HG03135 (cell line): ENCODE measurements at regions not wholly inside any gene's neighbourhood (a gene's known extent, or its start where the extent isn't known, plus 50 kb on each side); places are given as distances from the start of the nearest gene placed in this dataset.

Source experiments
- ATAC-seq: cut with Tn5 transposase; IDR thresholded peaks from one replicate; pipeline ENCODE4 v1.9.1; 2021; ENCODE audit warnings: mild to moderate bottlenecking, moderate library complexity; ENCODE audit not compliant: unreplicated experiment

DNA sequence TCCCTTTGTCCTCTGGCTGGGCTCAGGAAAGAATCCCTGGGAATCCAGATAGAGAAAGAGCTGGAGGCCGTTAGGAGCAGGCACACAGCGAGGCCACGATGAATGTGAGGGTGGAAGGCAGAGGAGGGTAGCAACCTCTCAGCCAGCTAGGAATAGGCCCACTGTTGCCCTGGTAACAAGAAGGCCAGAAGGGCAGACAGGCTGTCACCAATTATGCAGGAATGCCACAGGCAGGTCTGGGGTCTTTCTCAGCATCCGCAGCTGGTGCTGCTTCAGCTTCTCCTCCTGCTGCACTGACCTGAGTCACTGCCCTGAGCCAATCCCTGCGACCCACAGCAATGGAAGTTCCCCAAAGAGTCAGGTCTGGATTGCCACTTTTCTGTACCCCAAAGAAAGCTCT is 62.8 kb upstream of the C3orf80 start:
- no peak for ATAC-seq

DNA sequence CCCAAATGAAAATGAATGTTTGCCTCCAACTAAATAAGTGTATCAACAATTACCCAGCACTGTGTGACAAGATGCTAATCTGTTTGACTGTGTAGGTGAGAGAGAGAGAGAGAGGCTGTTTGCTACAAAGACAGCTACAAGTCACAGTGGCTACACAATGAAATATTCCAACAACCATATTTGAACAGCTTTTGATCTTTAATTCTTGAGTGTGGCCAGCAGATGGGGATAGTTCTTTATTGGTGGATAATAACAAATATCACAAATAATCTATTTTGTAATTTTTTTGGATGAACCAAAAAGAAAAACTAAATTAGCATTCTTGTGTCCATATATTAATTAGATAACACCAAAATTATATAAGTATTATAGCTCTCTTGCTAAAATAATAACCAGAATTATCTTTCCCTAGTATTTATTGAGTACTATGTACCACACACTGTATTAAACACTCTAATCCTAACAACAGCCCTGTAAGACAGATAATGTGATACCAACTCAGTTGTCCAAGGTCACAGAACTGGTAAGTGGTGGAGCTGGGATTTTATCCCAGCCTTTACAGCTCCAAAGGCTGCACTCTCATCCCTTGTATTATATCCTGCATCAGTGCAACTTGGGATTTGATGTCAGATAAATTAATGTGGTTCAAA is 61.9 kb upstream of the C3orf80 start:
- no peak for ATAC-seq

- ATAC-seq: no peak
Measured at GRCh38 chr3:160168246-160168645, 57.0 kb upstream of the C3orf80 start.

- no peak for ATAC-seq
Measured at GRCh38 chr3:160169139-160169976, 55.9 kb upstream of the C3orf80 start.

- peak; percentile 68 for ATAC-seq
Measured at GRCh38 chr3:160170409-160171370, 54.5 kb upstream of the C3orf80 start.

- no peak for ATAC-seq
Measured at GRCh38 chr3:160171813-160172212, 53.4 kb upstream of the C3orf80 start.

GRCh38 chr3:160174621-160175020 is 50.6 kb upstream of the C3orf80 start:
- no peak for ATAC-seq
